A204.1 (cell line): ENCODE measurements at regions not wholly inside any gene's neighbourhood (a gene's known extent, or its start where the extent isn't known, plus 50 kb on each side); places are given as distances from the start of the nearest gene placed in this dataset.
"Not testable (repeated sequence)": the region's sequence is repeated elsewhere in the genome, so short reads cannot be mapped to it uniquely, and the experiment has no call there.

Experiments used
- FAIRE-seq: peaks from 2 replicates; lab custom pipeline; 2012; peaks lifted over from hg19 to GRCh38; lab: Jason Lieb, UNC

DNA sequence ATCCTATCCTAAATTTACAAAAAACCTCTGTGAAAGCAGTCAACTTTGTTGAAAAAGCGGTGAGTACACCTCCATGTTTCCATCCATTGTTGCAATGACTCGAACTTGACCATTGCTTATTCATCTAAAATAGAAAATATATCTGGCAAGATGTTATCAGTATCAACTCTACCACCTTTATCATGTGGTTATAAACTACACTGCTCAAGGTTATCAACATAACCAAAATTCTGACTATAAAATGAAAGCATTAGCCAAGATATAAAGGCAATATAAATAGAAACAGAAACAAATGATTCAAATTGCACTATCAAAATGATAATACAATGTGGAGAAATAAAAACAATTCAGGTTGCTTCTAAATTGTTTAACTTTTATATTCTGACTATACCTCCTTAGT lies 150.0 kb downstream of the AVL9 start:
- peak; percentile 69 for FAIRE-seq

DNA sequence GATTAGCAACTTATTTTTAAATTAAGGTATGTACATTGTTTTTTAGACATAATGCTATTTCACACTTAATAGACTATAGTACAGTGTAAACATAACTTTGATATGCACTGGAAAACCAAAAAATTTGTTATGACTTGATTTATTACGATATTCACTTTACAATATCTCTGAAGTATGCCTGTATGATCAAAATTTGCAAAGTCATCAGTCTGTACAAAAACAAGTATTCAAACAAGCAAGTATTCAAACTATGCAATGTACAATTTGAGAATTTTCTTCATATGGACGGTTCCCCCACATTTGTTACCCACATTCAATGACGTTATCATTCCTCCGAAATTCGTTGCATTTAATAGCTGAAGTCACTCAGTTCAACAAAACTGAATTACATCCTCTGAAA lies 147.9 kb downstream of the AVL9 start:
- no peak for FAIRE-seq

DNA sequence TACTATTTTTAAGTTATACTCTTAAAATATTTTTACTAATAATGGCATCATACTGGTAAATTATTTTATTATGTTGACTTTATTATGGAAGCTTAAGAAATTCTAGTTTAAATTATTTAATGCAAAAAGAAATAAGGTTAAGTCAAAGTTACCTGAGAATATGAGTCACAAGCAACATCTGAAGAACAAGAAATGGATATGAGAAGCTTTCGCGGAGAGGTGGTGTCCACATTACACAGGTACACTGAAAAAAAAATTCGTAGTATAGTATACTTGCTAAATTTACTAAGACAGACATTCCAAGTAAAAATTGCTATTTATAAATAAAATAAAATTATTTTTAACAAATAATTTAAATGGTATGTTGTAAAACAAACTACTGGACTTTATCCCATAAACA lies 143.8 kb downstream of the AVL9 start:
- no peak for FAIRE-seq

DNA sequence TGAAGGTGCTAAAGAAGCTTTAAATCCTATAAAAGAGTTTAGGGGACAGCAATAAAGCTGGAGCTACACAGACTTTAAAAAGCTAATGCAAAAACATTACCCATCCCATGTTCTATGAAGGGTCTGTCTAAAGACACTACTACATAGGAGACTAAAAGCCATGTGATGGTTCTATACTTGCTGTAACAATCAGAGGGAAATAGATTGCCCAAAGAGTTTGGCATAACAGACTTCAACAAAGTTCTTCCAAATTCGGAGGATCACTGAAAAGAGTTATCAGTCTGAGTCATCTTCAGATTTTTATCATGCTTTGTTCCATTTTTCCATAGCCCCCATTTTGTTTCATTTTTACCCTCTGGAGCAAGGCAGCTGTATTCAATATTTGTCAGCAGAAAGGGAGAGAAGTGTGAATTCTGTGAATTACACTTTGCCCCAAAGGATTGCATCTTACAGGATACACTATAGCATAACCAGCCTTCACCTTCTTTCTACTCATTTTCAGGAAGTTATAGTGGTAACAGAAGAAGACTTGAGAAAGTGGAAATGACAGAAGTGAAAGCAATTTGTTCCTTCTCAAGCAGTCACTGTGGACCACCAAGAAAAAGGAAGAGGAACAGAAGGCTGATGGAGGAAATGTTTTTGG lies 143.3 kb downstream of the AVL9 start:
- not testable (repeated sequence) for FAIRE-seq
